NCI-H82 treated with DMSO at 0.1 percent for 48 hours (cell line): ENCODE measurements at regions not wholly inside any gene's neighbourhood (a gene's known extent, or its start where the extent isn't known, plus 50 kb on each side); places are given as distances from the start of the nearest gene placed in this dataset.
A peak's percentile ranks its signal among the peaks of the same experiment; 100 is the strongest.

ENCODE experiments used
- DNase-seq: peaks from one replicate; lab custom pipeline; 2025; ENCODE audit not compliant: unreplicated experiment; lab: John Stamatoyannopoulos, UW

DNA sequence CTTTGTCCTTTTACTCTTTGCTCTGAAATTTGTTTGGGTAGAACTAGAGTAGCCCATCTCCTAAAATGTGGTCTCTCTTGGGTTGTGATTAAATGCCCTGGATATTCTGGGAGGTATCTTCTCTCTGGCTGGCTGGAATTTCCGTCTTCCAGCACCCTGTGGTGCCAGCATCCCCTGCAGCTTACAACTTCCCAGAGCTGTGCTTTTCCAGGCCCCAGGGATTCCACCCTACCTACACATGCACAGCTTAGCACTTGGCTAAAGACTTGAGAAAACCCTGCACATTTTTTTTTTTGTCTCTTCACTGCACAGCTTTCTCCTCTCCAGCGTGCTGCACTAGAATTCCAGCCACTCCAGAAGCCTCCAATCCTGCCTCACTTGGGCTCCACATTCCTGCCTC is 334.7 kb downstream of the IRS2 start:
- no peak for DNase-seq

GRCh38 chr13:109448629-109449028 is 337.8 kb downstream of the IRS2 start:
- DNase-seq, result no peak

GRCh38 chr13:109447667-109448066 is 338.7 kb downstream of the IRS2 start:
- no peak for DNase-seq

DNA sequence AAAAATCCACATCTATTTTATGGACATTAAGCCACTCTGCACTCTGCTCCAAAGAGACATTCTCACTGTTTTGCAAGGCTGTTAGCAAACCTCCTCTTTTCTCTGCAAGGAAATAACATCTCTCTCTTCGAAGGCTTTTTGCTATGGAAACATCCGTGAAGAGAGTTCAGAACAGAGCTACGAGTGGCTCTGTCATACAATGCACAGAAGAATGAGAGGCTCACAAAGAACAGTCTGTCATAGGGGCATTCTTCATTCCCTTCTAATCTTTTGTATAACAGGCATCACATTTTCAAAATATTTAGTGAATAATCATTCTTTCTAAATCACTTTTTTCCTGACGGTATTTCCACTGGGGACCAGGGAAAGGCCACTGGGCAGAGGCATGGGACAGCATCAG is 346.1 kb downstream of the IRS2 start:
- no peak for DNase-seq

GRCh38 chr13:109439813-109440212 is 346.6 kb downstream of the IRS2 start:
- no peak for DNase-seq

GRCh38 chr13:109436841-109437240 is 349.5 kb downstream of the IRS2 start:
- no peak for DNase-seq

GRCh38 chr13:109436055-109436622 is 350.2 kb downstream of the IRS2 start:
- no peak for DNase-seq

- no peak for DNase-seq
These were observed 355.2 kb downstream of the IRS2 start for GRCh38 chr13:109431217-109431616.

DNA sequence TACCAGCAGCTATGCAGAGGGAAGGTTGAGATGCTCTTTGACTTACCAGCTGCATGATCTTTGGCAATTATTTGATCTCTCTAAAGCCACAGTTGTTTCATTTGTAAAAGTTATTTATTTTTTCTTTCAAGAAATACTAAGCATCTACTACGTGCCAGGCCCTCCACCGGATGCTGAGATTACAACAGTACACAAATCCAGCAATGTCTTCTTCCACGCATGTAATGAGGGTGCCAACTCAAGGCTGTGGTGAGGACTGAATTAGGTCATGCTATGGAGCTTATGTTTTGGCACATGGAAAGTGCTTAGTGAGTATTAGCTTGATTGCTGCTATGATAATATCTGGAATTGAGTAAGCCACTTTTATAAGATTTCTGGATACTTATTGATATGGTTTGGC is 358.2 kb downstream of the IRS2 start:
- no peak for DNase-seq

GRCh38 chr13:109427695-109428094 is 358.7 kb downstream of the IRS2 start:
- no peak for DNase-seq

DNA sequence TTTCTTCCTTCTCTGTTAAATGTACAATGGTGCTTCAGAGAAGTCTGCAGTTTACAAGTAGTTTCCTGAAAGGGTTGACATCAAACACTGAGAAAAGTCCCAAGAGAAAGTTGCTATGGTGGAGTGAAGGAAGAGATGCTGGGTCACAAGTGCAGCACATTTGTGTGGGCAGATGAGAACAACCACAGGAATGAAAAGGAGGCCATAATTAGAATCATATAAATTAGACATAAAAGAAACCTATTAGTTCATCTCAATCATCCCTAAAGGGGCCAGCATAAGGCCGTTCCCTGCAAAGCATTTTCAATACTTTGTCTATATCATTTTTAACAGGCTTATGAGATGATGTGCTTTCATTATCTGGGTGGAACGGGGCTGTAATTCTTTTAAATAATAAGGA is 359.2 kb downstream of the IRS2 start:
- no peak for DNase-seq

DNA sequence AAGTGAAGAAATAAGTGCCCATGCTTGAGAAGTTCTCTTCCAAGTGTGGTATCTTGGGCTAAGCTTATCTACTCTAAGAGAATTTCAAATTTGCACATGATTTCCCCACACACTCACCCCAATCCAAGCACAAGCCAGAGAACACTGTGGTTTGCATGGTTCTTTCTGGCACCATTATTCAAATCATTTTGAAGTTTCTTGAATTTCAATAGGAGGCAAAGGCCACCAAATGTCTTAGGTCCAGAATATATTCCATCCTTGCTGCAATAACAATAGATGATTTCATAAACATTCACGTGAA is 359.7 kb downstream of the IRS2 start:
- DNase-seq, result no peak

GRCh38 chr13:109425821-109426689 is 360.3 kb downstream of the IRS2 start:
- DNase-seq, result no peak

- DNase-seq, result no peak
These were observed 364.2 kb downstream of the IRS2 start for GRCh38 chr13:109422161-109422560.

DNA sequence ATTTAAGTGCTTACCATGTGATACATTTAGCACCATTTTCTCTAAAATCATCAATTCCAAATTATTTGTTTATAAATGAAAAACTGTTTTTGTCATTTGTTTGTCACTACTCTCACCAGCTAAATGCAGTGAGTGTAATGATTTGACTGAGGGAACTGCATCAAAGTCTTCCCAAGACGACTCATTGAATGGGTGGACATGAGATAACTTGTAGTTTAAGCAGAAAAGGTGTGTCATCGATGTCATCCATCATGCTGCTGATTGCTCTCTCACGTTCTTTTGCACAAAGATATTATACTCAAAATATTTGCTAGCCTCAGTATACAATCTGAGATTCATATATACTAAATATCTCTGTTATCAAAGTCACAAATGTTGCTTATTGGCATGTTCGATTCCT is 366.5 kb downstream of the IRS2 start:
- no peak for DNase-seq

DNA sequence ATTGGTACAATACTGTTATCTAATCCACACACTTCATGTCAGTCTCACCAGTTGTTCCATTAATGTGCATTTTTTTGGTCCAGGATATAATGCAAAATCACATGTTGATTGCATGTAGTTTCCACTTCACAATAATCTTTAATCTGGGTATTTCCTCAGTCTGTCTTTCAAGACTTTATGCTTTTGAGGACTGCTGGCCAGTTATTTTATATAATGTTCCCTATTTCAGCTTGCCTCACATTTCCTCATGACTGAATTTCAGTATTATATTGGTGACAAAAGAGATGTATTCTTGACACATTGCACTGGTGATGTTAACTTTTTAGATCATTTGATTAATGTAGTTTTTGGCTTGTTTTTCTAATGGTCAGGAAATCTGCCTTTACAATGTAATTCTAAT is 368.3 kb downstream of the IRS2 start:
- DNase-seq, result no peak

- no peak for DNase-seq
These were observed 370.4 kb downstream of the IRS2 start for GRCh38 chr13:109416001-109416400.

DNA sequence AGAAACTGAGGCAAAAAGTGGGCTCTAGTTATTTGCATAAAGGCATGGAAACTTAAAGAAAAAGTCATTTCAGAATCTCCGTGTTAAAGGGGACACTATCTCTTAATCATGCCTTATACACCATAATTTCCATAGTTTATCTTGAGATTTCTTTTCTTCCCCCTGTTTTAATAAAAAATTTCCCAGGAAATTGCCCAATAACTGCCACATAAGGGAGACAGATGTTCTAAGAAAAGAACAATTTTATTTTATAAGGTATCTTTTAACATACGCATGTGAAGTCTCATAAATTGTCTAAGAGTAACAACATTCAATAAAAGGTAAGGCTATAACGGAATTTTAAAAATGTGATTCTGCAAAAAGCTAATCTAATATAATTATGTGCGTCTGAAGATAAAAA is 371.3 kb downstream of the IRS2 start:
- DNase-seq, result no peak

DNA sequence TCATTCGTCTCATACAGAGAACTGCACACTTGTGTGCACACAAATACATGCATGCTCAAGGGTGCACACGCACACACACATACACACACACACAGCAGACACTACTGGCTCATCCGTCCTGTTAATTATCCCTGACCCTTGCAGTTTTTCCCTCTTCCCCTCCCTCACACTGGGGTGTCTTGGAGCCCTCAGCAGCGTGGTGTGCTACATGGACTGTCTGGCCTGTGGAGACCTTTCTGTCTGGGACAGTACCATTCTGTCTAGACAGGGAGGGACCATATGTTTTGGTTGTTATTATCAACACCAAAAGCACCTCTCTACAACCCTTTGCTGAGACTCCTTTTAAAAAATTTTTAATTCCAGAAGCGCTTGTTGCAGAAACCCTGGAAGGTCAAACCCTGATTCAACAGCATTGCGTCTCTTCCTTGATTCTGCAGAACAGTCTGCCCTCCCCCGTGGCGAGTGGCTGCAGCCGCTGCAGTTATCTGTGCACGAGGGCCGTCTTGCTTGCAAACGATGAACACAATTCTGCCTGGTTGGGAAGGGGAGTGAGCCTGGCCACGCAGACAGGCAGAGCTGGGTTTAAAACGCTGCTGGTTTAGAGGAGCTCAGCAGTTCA is 374.0 kb downstream of the IRS2 start:
- peak; percentile 83 for DNase-seq

DNA sequence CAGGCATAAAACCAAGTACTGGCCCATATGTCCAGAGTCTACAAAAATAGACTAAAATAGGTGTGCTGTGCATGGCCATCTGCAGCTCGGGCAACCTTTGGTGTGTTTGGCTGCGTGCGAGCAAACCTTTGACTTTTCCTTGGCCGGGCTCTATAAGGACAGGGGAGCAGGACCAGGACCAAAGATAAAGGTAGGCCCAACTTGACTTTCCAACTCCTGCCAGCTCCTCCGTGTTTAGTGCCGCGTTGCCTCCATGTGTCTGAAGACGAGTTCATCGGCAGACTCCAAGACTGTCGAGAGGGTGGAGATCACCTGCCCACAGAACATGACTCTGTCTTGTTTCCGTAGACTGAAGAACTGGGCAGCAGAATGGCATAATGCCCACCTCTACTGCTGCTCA is 375.5 kb downstream of the IRS2 start:
- no peak for DNase-seq

DNA sequence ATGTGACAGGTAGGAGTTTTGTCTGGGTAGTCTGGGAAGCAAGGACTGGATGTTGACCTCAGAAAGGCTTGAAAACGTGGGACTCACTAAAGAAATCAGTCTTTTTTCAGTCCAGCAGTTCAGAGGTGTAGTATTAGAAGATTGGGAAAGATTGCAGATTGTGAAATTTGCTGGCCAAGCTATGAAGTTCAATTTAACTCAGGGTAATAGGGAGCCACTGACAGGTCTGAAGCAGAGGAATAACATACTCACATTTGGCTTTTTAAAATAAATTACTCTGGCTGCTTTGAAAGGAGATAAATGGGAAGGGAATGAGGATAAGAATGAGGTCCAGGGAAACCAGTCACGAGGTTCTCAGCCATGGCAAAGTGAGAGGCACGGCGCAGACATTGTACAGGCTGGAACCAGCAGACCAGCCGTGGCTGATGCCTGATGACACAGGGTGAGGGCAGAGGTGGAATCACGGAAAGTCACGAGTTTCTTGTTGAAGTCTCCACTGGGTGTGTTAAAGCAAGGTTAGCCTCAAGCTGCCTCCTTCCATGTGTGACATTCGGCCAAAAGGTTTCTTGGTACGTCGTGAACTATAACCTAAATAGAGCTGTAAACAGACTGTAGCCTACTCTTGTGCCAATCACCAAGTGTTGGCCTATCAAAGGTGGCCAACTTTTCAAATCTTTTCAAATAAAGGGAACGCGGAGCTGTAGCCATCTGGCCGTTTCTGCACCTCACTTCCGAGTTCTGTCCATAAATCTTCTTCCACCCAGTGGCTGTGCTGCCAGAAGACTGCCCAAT is 377.6 kb downstream of the IRS2 start:
- no peak for DNase-seq
